OCI-LY1 (cell line): ENCODE measurements at regions not wholly inside any gene's neighbourhood (a gene's known extent, or its start where the extent isn't known, plus 50 kb on each side); places are given as distances from the start of the nearest gene placed in this dataset.

Experiments used
- H2AFZ ChIP-seq: fragments of 200-600 bp; sonication (generic), shearing (Covaris generic); 2 replicates; pipeline ENCODE4 v1.6.0; 2014; ENCODE audit warnings: antibody characterized with exemption, mild to moderate bottlenecking, low read length
- H3F3A ChIP-seq: fragments of 200-600 bp; sonication (generic), shearing (Covaris generic); 2 replicates; pipeline ENCODE4 v1.6.0; 2014; ENCODE audit warnings: mild to moderate bottlenecking, antibody characterized with exemption, low read length, moderate library complexity; ENCODE audit not compliant: insufficient read depth
- H3K27ac ChIP-seq: fragments of 200-600 bp; sonication (generic); 2 replicates; pipeline ENCODE4 v1.5.1; 2014; ENCODE audit warnings: low read length, mixed run types, mild to moderate bottlenecking, low read depth; ENCODE audit not compliant: poor library complexity, severe bottlenecking
- H3K27me3 ChIP-seq: fragments of 200-600 bp; sonication (generic); 2 replicates; pipeline ENCODE4 v1.6.0; 2014; ENCODE audit warnings: antibody characterized with exemption, mild to moderate bottlenecking, low read length, moderate library complexity; ENCODE audit not compliant: insufficient read depth
- H3K36me3 ChIP-seq: fragments of 200-600 bp; sonication (generic); 2 replicates; pipeline ENCODE4 v1.6.1; 2014; ENCODE audit warnings: mild to moderate bottlenecking, antibody characterized with exemption, low read length, moderate library complexity, mixed read lengths; ENCODE audit not compliant: insufficient read depth
- H3K4me1 ChIP-seq: fragments of 200-600 bp; sonication (generic); 2 replicates; pipeline ENCODE4 v1.5.1; 2014; ENCODE audit warnings: mild to moderate bottlenecking, low read length, moderate library complexity; ENCODE audit not compliant: insufficient read depth, severe bottlenecking
- H3K4me2 ChIP-seq: fragments of 200-600 bp; sonication (generic), shearing (Covaris generic); 2 replicates; pipeline ENCODE4 v1.6.1; 2014; ENCODE audit warnings: low read length
- H3K4me3 ChIP-seq: fragments of 200-600 bp; sonication (generic); 2 replicates; pipeline ENCODE4 v1.5.1; 2014; ENCODE audit warnings: low read length, low read depth, mild to moderate bottlenecking, mixed read lengths; ENCODE audit not compliant: poor library complexity, severe bottlenecking
- H3K79me2 ChIP-seq: fragments of 200-600 bp; shearing (Covaris generic); 2 replicates; pipeline ENCODE4 v1.6.1; 2016; ENCODE audit warnings: mixed run types, low read length, mixed read lengths; ENCODE audit not compliant: insufficient read depth
- H3K9ac ChIP-seq: fragments of 200-600 bp; sonication (generic), shearing (Covaris generic); 2 replicates; pipeline ENCODE4 v1.6.1; 2014; ENCODE audit warnings: mild to moderate bottlenecking, low read length, mixed read lengths
- H3K9me2 ChIP-seq: fragments of 200-600 bp; sonication (generic), shearing (Covaris generic); 2 replicates; pipeline ENCODE4 v1.6.1; 2014; ENCODE audit warnings: low read depth, mild to moderate bottlenecking, low read length, mixed read lengths
- H3K9me3 ChIP-seq: fragments of 200-600 bp; shearing (Covaris generic); 2 replicates; pipeline ENCODE4 v1.6.1; 2014; ENCODE audit warnings: low read length, mixed read lengths
- H4K20me1 ChIP-seq: fragments of 200-600 bp; sonication (generic), shearing (Covaris generic); 2 replicates; pipeline ENCODE4 v1.6.0; 2016; ENCODE audit warnings: mild to moderate bottlenecking, low read length; ENCODE audit not compliant: insufficient read depth
- EZH2 ChIP-seq: fragments of 200-600 bp; sonication (generic), shearing (Covaris generic); IDR thresholded peaks from 2 replicates; pipeline ENCODE4 v1.8.0; 2017; ENCODE audit warnings: borderline replicate concordance, mixed run types, mild to moderate bottlenecking, antibody characterized with exemption, low read length, moderate library complexity, mixed read lengths
- TF ChIP-seq, protein P1 (sequence below): fragments of 200-600 bp; sonication (generic), shearing (Covaris generic); IDR thresholded peaks from 2 replicates; pipeline ENCODE4 v1.5.1; 2017; ENCODE audit warnings: mild to moderate bottlenecking, antibody characterized with exemption, low read length, moderate library complexity, mixed read lengths

DNA sequence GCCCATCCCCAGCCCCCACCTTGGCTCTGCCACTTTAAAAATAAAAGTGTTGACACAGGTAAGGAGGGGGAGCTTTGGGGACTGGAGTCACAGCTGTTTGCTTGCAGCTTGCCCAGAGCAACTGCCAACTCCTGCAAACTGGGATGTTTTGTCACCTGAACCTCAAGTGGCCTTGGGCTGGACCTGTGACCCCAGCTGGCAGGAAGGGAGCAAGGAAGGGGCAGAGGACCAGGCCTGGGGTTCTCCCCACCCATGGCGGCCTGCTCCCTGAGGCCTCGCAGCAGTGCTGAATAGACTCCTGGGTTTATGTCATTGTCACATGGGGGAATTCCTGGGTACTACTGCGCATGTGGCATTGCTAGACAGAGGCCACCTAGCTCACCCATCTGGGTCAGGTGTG is 246.9 kb upstream of the TLE3 start:
- H3K4me2 ChIP-seq, result no peak overlapping the region
- H3K27me3 ChIP-seq, result no peaks in the 10 kb centered on the region
- no peaks in the 10 kb centered on the region for H3K36me3 ChIP-seq
- no peak overlapping the region for H3K4me3 ChIP-seq
- H3K4me1 ChIP-seq, result peaks cover 9% of the 10 kb centered on the region
- H3K9ac ChIP-seq, result no peak overlapping the region
- no peak overlapping the region for H3K27ac ChIP-seq
- no peaks in the 10 kb centered on the region for H4K20me1 ChIP-seq
- no peak for TF ChIP-seq EZH2
- TF ChIP-seq, protein P1, sequence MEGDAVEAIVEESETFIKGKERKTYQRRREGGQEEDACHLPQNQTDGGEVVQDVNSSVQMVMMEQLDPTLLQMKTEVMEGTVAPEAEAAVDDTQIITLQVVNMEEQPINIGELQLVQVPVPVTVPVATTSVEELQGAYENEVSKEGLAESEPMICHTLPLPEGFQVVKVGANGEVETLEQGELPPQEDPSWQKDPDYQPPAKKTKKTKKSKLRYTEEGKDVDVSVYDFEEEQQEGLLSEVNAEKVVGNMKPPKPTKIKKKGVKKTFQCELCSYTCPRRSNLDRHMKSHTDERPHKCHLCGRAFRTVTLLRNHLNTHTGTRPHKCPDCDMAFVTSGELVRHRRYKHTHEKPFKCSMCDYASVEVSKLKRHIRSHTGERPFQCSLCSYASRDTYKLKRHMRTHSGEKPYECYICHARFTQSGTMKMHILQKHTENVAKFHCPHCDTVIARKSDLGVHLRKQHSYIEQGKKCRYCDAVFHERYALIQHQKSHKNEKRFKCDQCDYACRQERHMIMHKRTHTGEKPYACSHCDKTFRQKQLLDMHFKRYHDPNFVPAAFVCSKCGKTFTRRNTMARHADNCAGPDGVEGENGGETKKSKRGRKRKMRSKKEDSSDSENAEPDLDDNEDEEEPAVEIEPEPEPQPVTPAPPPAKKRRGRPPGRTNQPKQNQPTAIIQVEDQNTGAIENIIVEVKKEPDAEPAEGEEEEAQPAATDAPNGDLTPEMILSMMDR, result no peak
- no peaks in the 10 kb centered on the region for H3K9me2 ChIP-seq
- no peaks in the 10 kb centered on the region for H3K79me2 ChIP-seq
- H3K9me3 ChIP-seq, result no peaks in the 10 kb centered on the region
- H2AFZ ChIP-seq, result no peak overlapping the region
- no peaks in the 10 kb centered on the region for H3F3A ChIP-seq

GRCh38 chr15:70343961-70344621 is 246.4 kb upstream of the TLE3 start:
- Histone ChIP-seq H2AFZ (no peak overlapping the region), H3F3A (no peaks in the 10 kb centered on the region), H3K4me3 (no peak overlapping the region), H3K9me2 (no peaks in the 10 kb centered on the region), H3K27ac (no peak overlapping the region), H3K36me3 (no peaks in the 10 kb centered on the region), H3K79me2 (no peaks in the 10 kb centered on the region), H3K9ac (no peak overlapping the region), H3K27me3 (no peaks in the 10 kb centered on the region), H4K20me1 (no peaks in the 10 kb centered on the region), H3K4me2 (no peak overlapping the region), H3K4me1 (peaks cover 4% of the 10 kb centered on the region), H3K9me3 (no peaks in the 10 kb centered on the region)
- TF ChIP-seq EZH2, result no peak
- TF ChIP-seq, protein P1, result no peak

DNA sequence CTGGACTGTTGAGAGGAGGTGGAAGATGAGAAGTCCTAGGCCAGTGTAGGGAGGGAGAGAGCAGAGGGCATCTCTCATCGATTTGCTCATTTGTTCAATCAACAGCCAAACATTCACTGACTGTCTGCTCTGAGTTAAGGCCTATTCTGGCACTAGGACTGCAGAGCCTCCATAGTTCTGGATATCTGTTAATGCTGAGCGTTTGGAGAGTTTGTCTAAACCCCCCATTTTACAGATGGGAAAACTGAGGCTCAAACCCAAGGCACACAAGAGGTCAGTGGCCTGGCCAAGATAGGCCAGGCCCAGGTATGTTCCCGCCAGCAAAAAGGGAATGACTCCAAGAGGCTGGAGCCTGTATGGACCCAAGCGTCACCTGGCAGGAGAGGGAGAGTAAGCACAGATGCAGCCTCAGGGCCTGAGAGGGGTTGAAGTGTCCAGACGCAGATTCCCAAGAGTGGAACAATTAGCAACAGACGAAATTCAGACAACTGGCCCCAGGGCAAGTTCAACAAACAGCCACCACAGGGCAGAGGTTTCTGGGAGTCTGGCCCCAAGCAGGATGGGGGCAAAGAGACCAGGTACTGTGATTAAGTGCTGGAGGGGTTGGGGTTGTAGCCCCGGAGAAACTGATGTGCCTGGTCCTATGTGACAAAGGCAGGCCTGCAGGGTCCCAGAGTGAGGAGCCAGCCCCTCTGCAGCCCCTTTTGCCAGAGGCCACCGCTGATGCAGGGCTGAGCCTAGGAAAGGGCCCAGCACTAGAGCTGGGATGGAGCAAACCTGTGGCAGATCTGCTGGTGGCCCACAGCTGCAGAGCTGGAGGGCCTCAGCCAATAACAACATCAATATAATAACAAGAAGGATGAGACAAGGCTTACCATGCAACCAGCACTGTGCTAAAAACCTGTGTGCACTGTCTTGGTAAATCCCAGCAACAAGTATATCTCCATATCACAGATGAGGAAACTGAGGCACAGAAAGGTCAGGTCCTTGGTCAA is 245.1 kb upstream of the TLE3 start:
- H4K20me1 ChIP-seq, result no peaks in the 10 kb centered on the region
- no peaks in the 10 kb centered on the region for H3K27me3 ChIP-seq
- no peaks in the 10 kb centered on the region for H3K9me2 ChIP-seq
- H3K4me1 ChIP-seq, result no peaks in the 10 kb centered on the region
- no peak for TF ChIP-seq EZH2
- TF ChIP-seq, protein P1, result no peak
- H3K36me3 ChIP-seq, result no peaks in the 10 kb centered on the region
- H3K9ac ChIP-seq, result no peak overlapping the region
- no peaks in the 10 kb centered on the region for H3F3A ChIP-seq
- H3K4me2 ChIP-seq, result no peak overlapping the region
- H2AFZ ChIP-seq, result no peak overlapping the region
- no peak overlapping the region for H3K27ac ChIP-seq
- no peak overlapping the region for H3K4me3 ChIP-seq
- H3K9me3 ChIP-seq, result no peaks in the 10 kb centered on the region
- H3K79me2 ChIP-seq, result no peaks in the 10 kb centered on the region
